H1 (cell line): ENCODE measurements at regions not wholly inside any gene's neighbourhood (a gene's known extent, or its start where the extent isn't known, plus 50 kb on each side); places are given as distances from the start of the nearest gene placed in this dataset.

Experiments used
- CTCF ChIA-PET: fragments of 300-600 bp; sonication (Branson Sonifier 250); formaldehyde crosslinking; loops from one replicate; lab custom pipeline; 2021; ENCODE audit not compliant: partially characterized antibody; lab: Charles Lee
- POLR2A ChIA-PET: fragments of 300-600 bp; sonication (Branson Sonifier 250); formaldehyde crosslinking; loops from one replicate; lab custom pipeline; 2021; ENCODE audit warnings: inconsistent platforms; ENCODE audit not compliant: partially characterized antibody; lab: Charles Lee
- DNase-seq, 2 experiments: peaks; one replicate each; pipeline versions ENCODE4 v3.0.0 to v3.0.0-alpha.2; 2010 to 2022; ENCODE audit warnings: low spot score in 2 of 2, low read depth in 1 of 2, mixed read lengths in 1 of 2
- FAIRE-seq: peaks from 2 replicates; lab custom pipeline; 2011; peaks lifted over from hg19 to GRCh38; lab: Jason Lieb, UNC
- H2AFZ ChIP-seq: 2 replicates; pipeline ENCODE4 v1.8.1; 2012; ENCODE audit warnings: low read length, inconsistent platforms
- H2AK5ac ChIP-seq: 2 replicates; pipeline ENCODE4 v1.6.1; 2013; ENCODE audit warnings: low read depth, low read length
- H2BK120ac ChIP-seq: replicated peaks from 2 replicates; pipeline ENCODE3; 2013; ENCODE audit warnings: low read depth, low read length, inconsistent platforms
- H2BK12ac ChIP-seq: 2 replicates; pipeline ENCODE4 v1.6.1; 2013; ENCODE audit warnings: low read depth, low read length
- H2BK15ac ChIP-seq: 2 replicates; pipeline ENCODE4 v1.6.1; 2013; ENCODE audit warnings: low read length
- H2BK20ac ChIP-seq: 2 replicates; pipeline ENCODE4 v1.6.1; 2013; ENCODE audit warnings: low read length
- H2BK5ac ChIP-seq: 2 replicates; pipeline ENCODE4 v1.6.1; 2013; ENCODE audit warnings: low read depth, low read length
- H3K14ac ChIP-seq: 2 replicates; pipeline ENCODE4 v1.6.1; 2013; ENCODE audit warnings: inconsistent platforms; ENCODE audit not compliant: insufficient read length
- H3K18ac ChIP-seq: 2 replicates; pipeline ENCODE4 v1.6.1; 2013; ENCODE audit warnings: low read length; ENCODE audit errors: extremely low read depth
- H3K23ac ChIP-seq: 2 replicates; pipeline ENCODE4 v1.6.1; 2013; ENCODE audit warnings: inconsistent platforms; ENCODE audit not compliant: insufficient read length
- H3K23me2 ChIP-seq: 2 replicates; pipeline ENCODE4 v1.6.1; 2013; ENCODE audit warnings: low read depth, low read length
- H3K27ac ChIP-seq: 2 replicates; pipeline ENCODE4 v1.6.1; 2011; ENCODE audit warnings: low read depth, low read length, inconsistent platforms
- H3K27me3 ChIP-seq, 4 experiments: replicated peaks in 1 of 4; 1 replicate in 1 of 4; 2 replicates in 3 of 4; pipeline versions ENCODE4 v1.6.1 to v1.8.1; 2011 to 2013; ENCODE audit warnings: low read length in 3 of 4, mild to moderate bottlenecking in 3 of 4, inconsistent platforms in 2 of 4, mixed read lengths in 2 of 4, moderate library complexity in 1 of 4; ENCODE audit not compliant: control insufficient read depth in 3 of 4, insufficient read depth in 3 of 4; ENCODE audit errors: extremely low read depth in 1 of 4
- H3K36me3 ChIP-seq, 4 experiments: 2 replicates each; pipeline versions ENCODE4 v1.6.1 to v1.8.1; 2011 to 2013; ENCODE audit warnings: mild to moderate bottlenecking in 4 of 4, low read length in 3 of 4, moderate library complexity in 2 of 4, control low read depth in 1 of 4, inconsistent platforms in 1 of 4; ENCODE audit not compliant: insufficient read depth in 4 of 4, control insufficient read depth in 2 of 4
- H3K4ac ChIP-seq: replicated peaks from 2 replicates; pipeline ENCODE3; 2013; ENCODE audit warnings: low read length, low read depth, mixed read lengths, inconsistent platforms; ENCODE audit not compliant: insufficient read length
- H3K4me1 ChIP-seq, 4 experiments: replicated peaks in 1 of 4; 1 replicate in 1 of 4; 2 replicates in 3 of 4; pipeline versions ENCODE4 v1.6.1 to v1.8.1; 2011 to 2013; ENCODE audit warnings: low read length in 3 of 4, inconsistent platforms in 2 of 4, mixed read lengths in 1 of 4; ENCODE audit not compliant: insufficient read depth in 4 of 4, control insufficient read depth in 3 of 4
- H3K4me2 ChIP-seq, 2 experiments: 2 replicates each; pipeline versions ENCODE4 v1.6.1 to v1.8.1; 2011 to 2013; ENCODE audit warnings: low read depth in 2 of 2, low read length in 2 of 2, control low read depth in 1 of 2, inconsistent platforms in 1 of 2, mild to moderate bottlenecking in 1 of 2; ENCODE audit not compliant: insufficient read depth in 1 of 2
- H3K4me3 ChIP-seq, 4 experiments: fragments of 200-600, 300-600 bp in 1 of 4; sonication (generic), shearing (Covaris generic), sonication (Bioruptor Twin) in 1 of 4; 2 replicates each; pipeline versions ENCODE4 v1.5.1 to v1.8.1; 2011 to 2016; ENCODE audit warnings: low read length in 4 of 4, low read depth in 3 of 4, control low read depth in 2 of 4, inconsistent platforms in 2 of 4, mild to moderate bottlenecking in 2 of 4, mixed read lengths in 1 of 4, moderate library complexity in 1 of 4; ENCODE audit not compliant: insufficient read depth in 2 of 4; ENCODE audit errors: extremely low read depth in 1 of 4
- H3K56ac ChIP-seq: replicated peaks from 2 replicates; pipeline ENCODE3; 2013; ENCODE audit warnings: low read depth, mild to moderate bottlenecking, mixed read lengths, low read length, inconsistent platforms; ENCODE audit not compliant: insufficient read length
- H3K79me1 ChIP-seq: 2 replicates; pipeline ENCODE4 v1.6.1; 2013; ENCODE audit warnings: low read depth, low read length, control low read depth
- H3K79me2 ChIP-seq, 2 experiments: 2 replicates each; pipeline versions ENCODE4 v1.6.1 to v1.8.1; 2012 to 2013; ENCODE audit warnings: low read length in 2 of 2, mild to moderate bottlenecking in 2 of 2, inconsistent platforms in 1 of 2; ENCODE audit not compliant: insufficient read depth in 2 of 2, control insufficient read depth in 1 of 2
- H3K9ac ChIP-seq, 4 experiments: replicated peaks in 1 of 4; 1 replicate in 1 of 4; 2 replicates in 3 of 4; pipeline versions ENCODE4 v1.6.1 to v1.8.1; 2011 to 2013; ENCODE audit warnings: low read depth in 3 of 4, low read length in 3 of 4, control low read depth in 2 of 4, mild to moderate bottlenecking in 2 of 4, moderate library complexity in 2 of 4, inconsistent platforms in 1 of 4; ENCODE audit errors: extremely low read depth in 1 of 4
- H3K9me3 ChIP-seq, 2 experiments: 2 replicates each; pipeline versions ENCODE4 v1.6.1 to v1.8.1; 2012 to 2013; ENCODE audit warnings: mild to moderate bottlenecking in 2 of 2, moderate library complexity in 2 of 2, control low read depth in 1 of 2, inconsistent platforms in 1 of 2, low read depth in 1 of 2, low read length in 1 of 2, mixed read lengths in 1 of 2; ENCODE audit not compliant: insufficient read depth in 2 of 2
- H4K20me1 ChIP-seq, 2 experiments: replicated peaks in 1 of 2; 2 replicates each; pipeline versions ENCODE3 to v1.8.1; 2011 to 2013; ENCODE audit warnings: inconsistent platforms in 2 of 2, low read length in 2 of 2, mild to moderate bottlenecking in 1 of 2; ENCODE audit not compliant: insufficient read depth in 2 of 2, control insufficient read depth in 1 of 2
- H4K5ac ChIP-seq: 2 replicates; pipeline ENCODE4 v1.6.1; 2013; ENCODE audit warnings: low read length, low read depth, mixed read lengths, inconsistent platforms; ENCODE audit not compliant: insufficient read length
- H4K8ac ChIP-seq: 2 replicates; pipeline ENCODE4 v1.8.0; 2013; ENCODE audit warnings: mild to moderate bottlenecking, moderate library complexity, low read length, inconsistent platforms; ENCODE audit not compliant: insufficient read depth; ENCODE audit errors: extremely low read depth
- H4K91ac ChIP-seq: replicated peaks from 2 replicates; pipeline ENCODE3; 2013; ENCODE audit warnings: low read length, mixed read lengths, inconsistent platforms; ENCODE audit not compliant: insufficient read length
- ASH2L ChIP-seq: fragments of 200-600, 300-600 bp; sonication (generic); IDR thresholded peaks from one replicate; pipeline ENCODE4 v1.7.1; 2017; ENCODE audit warnings: low read length
- BCL11A ChIP-seq, 2 experiments: IDR thresholded peaks; one replicate each; pipeline ENCODE4 v1.6.1; 2011; ENCODE audit warnings: low read depth in 2 of 2, low read length in 2 of 2, mild to moderate bottlenecking in 2 of 2
- CHD2 ChIP-seq: IDR thresholded peaks from 2 replicates; pipeline ENCODE4 v1.6.1; 2012; ENCODE audit warnings: low read length, improper control_type of control experiment
- CTBP2 ChIP-seq: IDR thresholded peaks from 2 replicates; pipeline ENCODE4 v1.7.0; 2011; ENCODE audit warnings: borderline replicate concordance, mild to moderate bottlenecking, moderate library complexity, mixed read lengths, low read length; ENCODE audit not compliant: insufficient read depth, insufficient read length
- FOSL1 ChIP-seq: IDR thresholded peaks from 2 replicates; pipeline ENCODE4 v1.6.1; 2011; ENCODE audit warnings: mild to moderate bottlenecking, low read depth, low read length, moderate library complexity; ENCODE audit not compliant: insufficient read depth
- MAFK ChIP-seq: IDR thresholded peaks from 2 replicates; pipeline ENCODE4 v1.6.1; 2012; ENCODE audit warnings: low read depth, mild to moderate bottlenecking, improper control_type of control experiment, low read length
- NRF1 ChIP-seq: IDR thresholded peaks from 2 replicates; pipeline ENCODE4 v1.6.1; 2011; ENCODE audit warnings: mild to moderate bottlenecking, low read depth, low read length, improper control_type of control experiment
- POLR2AphosphoS5 ChIP-seq: IDR thresholded peaks from 2 replicates; pipeline ENCODE4 v1.6.1; 2011; ENCODE audit warnings: low read depth, low read length
- RNF2 ChIP-seq: fragments of 200-900, 300-1000 bp; sonication (generic); IDR thresholded peaks from 2 replicates; pipeline ENCODE4 v1.7.1; 2016; ENCODE audit warnings: borderline replicate concordance, low read depth, mild to moderate bottlenecking, antibody characterized with exemption, low read length; ENCODE audit not compliant: poor library complexity, severe bottlenecking; ENCODE audit errors: missing control alignments
- RXRA ChIP-seq: IDR thresholded peaks from 2 replicates; pipeline ENCODE4 v1.6.1; 2011; ENCODE audit warnings: low read depth, mild to moderate bottlenecking, low read length, moderate library complexity; ENCODE audit not compliant: insufficient read depth
- TAF1 ChIP-seq: IDR thresholded peaks from 2 replicates; pipeline ENCODE4 v1.6.1; 2011; ENCODE audit warnings: mild to moderate bottlenecking, low read depth, low read length
- TEAD4 ChIP-seq: IDR thresholded peaks from 2 replicates; pipeline ENCODE4 v1.6.1; 2012; ENCODE audit warnings: low read depth, low read length, inconsistent platforms, mixed read lengths
- YY1 ChIP-seq: IDR thresholded peaks from 2 replicates; pipeline ENCODE4 v1.6.1; 2011; ENCODE audit warnings: low read depth, mild to moderate bottlenecking, low read length
- WGBS, 2 experiments: shearing (Covaris generic) in 1 of 2; methylation state at CpG; one replicate each; pipeline versions ENCODE4 v1.1.6 to v1.1.7; 2013 to 2015; ENCODE audit warnings: low lambda C conversion rate in 2 of 2, mixed read lengths in 2 of 2, inconsistent platforms in 1 of 2, low coverage in 1 of 2, missing lambda C conversion rate in 1 of 2; ENCODE audit not compliant: insufficient replicate concordance in 2 of 2, insufficient coverage in 1 of 2, insufficient read length in 1 of 2; ENCODE audit errors: extremely low coverage in 1 of 2, missing lambda C conversion rate in 1 of 2; 5-methylcytosine and 5-hydroxymethylcytosine counted together

DNA sequence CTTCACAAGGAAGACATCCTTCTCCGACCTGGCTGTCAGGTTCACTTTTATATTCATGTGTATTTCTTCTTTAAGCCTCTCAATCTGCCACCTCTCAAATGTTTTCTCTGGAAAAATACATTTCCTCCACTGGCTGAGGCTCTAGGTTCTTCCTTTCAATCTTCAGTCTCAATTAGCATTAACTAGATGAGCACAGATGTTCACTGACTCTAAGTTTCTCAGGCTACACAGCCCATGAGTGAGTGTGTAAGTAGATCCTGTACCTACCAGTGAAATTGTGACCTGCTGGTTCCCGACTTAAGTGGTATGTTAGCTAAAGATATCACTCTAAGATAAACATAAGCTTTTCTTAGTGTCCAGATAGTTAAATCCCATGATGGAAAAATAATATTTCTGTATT, 206.9 kb downstream of the ADAMTS15 start:
- CTCF ChIA-PET, result interaction anchor here (1.2 to 2.1 kb wide), 2 partner anchors 205 to 223 kb away, joined by 3 to 5 read pairs; no protein-coding TSS in a partner anchor
- H4K20me1 ChIP-seq, result no peaks in the 10 kb centered on the region

More for the DNA sequence above, 206.9 kb downstream of the ADAMTS15 start:
- Histone ChIP-seq H3K4me3 (no peak overlapping the region), H2AFZ (no peak overlapping the region), H3K23me2 (no peaks in the 10 kb centered on the region), H4K8ac (no peak overlapping the region)
- TF ChIP-seq BCL11A (IDR thresholded peaks at IDR 0.05; ENCODE audit: low read depth in 2 of 2, low read length in 2 of 2) (no peak), FOSL1 (no peak), TEAD4 (no peak), YY1 (no peak), CTBP2 (no peak), RNF2 (no peak), CHD2 (no peak), TAF1 (no peak), NRF1 (no peak), MAFK (no peak), RXRA (no peak), ASH2L (no peak), POLR2AphosphoS5 (no peak)
- TF ChIP-seq, all 59 proteins: peak for 0
- Histone ChIP-seq H2BK5ac (no peak overlapping the region), H4K91ac (no peak overlapping the region), H3K9ac (no peak overlapping the region), H2AK5ac (no peak overlapping the region), H2BK12ac (no peak overlapping the region), H3K14ac (no peak overlapping the region), H2BK120ac (no peak overlapping the region), H3K27me3 (no peaks in the 10 kb centered on the region; a peak in 1 of 7 replicates), H2BK20ac (no peak overlapping the region), H2BK15ac (no peak overlapping the region), H4K5ac (no peak overlapping the region), H3K9me3 (no peaks in the 10 kb centered on the region), H3K4me2 (no peak overlapping the region), H3K79me2 (no peaks in the 10 kb centered on the region), H3K56ac (no peak overlapping the region), H3K27ac (no peak overlapping the region), H3K23ac (no peak overlapping the region), H3K18ac (no peak overlapping the region), H3K4me1 (peaks cover 0 to 5% (median 3%) of the 10 kb centered on the region in 4 experiments; a peak in 6 of 7 replicates), H3K36me3 (no peaks in the 10 kb centered on the region), H3K79me1 (no peaks in the 10 kb centered on the region), H3K4ac (no peak overlapping the region)
- peak in 1 of 2 experiments; percentile 1 for DNase-seq
- POLR2A ChIA-PET, result no interaction called here
- FAIRE-seq, result no peak
- 90% methylated on average over 2 of the region's 2 CpGs; no CpG with 5 or more reads in 1 of the 2 experiments for WGBS, 2 experiments
